Left lung (tissue), 4 donors: ENCODE measurements at regions not wholly inside any gene's neighbourhood (a gene's known extent, or its start where the extent isn't known, plus 50 kb on each side); places are given as distances from the start of the nearest gene placed in this dataset.

Source experiments
- ATAC-seq: fragments of 200-7000 bp; cut with Tn5 transposase; one replicate; pipeline ENCODE4 v1.9.1; 2020; ENCODE audit warnings: moderate library complexity
- DNase-seq, 4 donors: peaks; one replicate each; pipeline ENCODE4 v3.0.0-alpha.2; 2013 to 2020
- H3K27ac ChIP-seq, 2 donors: fragments of 200-600 bp; sonication (generic) in 1 of 2; one replicate each; pipeline versions ENCODE4 v1.5.0 to v1.8.0; 2020 to 2021
- H3K27me3 ChIP-seq, 2 donors: fragments of 200-600 bp; sonication (generic) in 1 of 2; one replicate each; pipeline versions ENCODE4 v1.5.0 to v1.8.0; 2020 to 2021
- H3K36me3 ChIP-seq, 2 donors: fragments of 200-600 bp; sonication (generic) in 1 of 2; one replicate each; pipeline versions ENCODE4 v1.5.0 to v1.8.0; 2020 to 2021
- H3K4me1 ChIP-seq, 2 donors: fragments of 200-600 bp; one replicate each; pipeline ENCODE4 v1.8.0; 2021
- H3K4me3 ChIP-seq, 2 donors: fragments of 200-600 bp; sonication (generic) in 1 of 2; one replicate each; pipeline versions ENCODE4 v1.5.0 to v1.8.0; 2020 to 2021; ENCODE audit warnings: mild to moderate bottlenecking in 1 of 2
- H3K9me3 ChIP-seq, 2 donors: fragments of 200-600 bp; sonication (generic) in 1 of 2; one replicate each; pipeline versions ENCODE4 v1.5.0 to v1.8.0; 2020 to 2021
- intact Hi-C, 2 donors: fragments of 100-400 bp; cut with DNase I; formaldehyde crosslinking; loops; one replicate each; pipeline versions ENCODE4 v1.11.2 to v1.14.2; 2022
- TF ChIP-seq, protein P1 (sequence below), 2 donors: fragments of 200-600 bp; sonication (generic) in 1 of 2; IDR thresholded peaks; one replicate each; pipeline versions ENCODE4 v1.5.0 to v1.8.0; 2021; ENCODE audit warnings: antibody characterized with exemption in 2 of 2
- donor health status: DM: no; HTN: yes; CAD: no.
- donor health status: DM: no; HTN: no; CAD: no.

DNA sequence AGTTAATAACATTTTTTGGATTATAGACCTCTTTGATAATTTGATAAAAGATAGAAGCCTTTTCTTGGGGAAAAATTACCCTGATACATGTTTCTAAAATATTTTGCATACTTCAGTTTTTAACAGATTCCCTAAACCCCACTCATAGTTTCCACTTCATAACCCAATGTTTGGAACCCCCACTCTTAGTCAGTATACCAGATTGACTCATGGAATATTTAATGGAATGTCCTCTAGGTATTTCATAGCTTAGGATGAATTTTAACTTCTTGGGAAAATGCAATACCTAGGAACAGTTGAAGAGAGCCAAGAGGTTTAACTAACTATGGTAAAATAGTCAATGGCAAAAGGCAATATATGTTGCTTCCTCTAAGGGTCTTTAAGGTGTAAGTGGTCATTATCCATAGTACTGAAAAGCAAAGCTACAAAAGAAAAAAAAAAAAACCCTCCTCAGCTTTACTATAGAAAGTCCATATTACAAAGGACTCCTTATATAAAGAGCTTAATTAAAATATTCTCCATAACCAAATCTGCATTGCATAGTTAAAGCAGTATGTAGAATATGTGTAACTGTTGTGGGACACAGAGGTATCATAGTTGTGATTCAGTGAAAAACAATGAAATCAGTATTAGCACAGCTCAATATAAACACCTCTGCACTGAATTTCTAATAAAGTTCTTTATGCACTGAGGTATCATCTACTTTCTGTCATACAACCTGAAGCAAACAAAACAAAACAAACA lies 159.9 kb downstream of the PCDH7 start:
- Histone ChIP-seq H3K27me3 (no peaks in the 10 kb centered on the region), H3K9me3 (no peaks in the 10 kb centered on the region), H3K27ac (no peak overlapping the region), H3K4me3 (no peak overlapping the region), H3K4me1 (no peaks in the 10 kb centered on the region), H3K36me3 (no peaks in the 10 kb centered on the region)
- ATAC-seq (no peak), DNase-seq (no peak)
- TF ChIP-seq, protein P1, sequence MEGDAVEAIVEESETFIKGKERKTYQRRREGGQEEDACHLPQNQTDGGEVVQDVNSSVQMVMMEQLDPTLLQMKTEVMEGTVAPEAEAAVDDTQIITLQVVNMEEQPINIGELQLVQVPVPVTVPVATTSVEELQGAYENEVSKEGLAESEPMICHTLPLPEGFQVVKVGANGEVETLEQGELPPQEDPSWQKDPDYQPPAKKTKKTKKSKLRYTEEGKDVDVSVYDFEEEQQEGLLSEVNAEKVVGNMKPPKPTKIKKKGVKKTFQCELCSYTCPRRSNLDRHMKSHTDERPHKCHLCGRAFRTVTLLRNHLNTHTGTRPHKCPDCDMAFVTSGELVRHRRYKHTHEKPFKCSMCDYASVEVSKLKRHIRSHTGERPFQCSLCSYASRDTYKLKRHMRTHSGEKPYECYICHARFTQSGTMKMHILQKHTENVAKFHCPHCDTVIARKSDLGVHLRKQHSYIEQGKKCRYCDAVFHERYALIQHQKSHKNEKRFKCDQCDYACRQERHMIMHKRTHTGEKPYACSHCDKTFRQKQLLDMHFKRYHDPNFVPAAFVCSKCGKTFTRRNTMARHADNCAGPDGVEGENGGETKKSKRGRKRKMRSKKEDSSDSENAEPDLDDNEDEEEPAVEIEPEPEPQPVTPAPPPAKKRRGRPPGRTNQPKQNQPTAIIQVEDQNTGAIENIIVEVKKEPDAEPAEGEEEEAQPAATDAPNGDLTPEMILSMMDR (IDR thresholded peaks at IDR 0.05), result no peak
- intact Hi-C loops, result no loop called here

DNA sequence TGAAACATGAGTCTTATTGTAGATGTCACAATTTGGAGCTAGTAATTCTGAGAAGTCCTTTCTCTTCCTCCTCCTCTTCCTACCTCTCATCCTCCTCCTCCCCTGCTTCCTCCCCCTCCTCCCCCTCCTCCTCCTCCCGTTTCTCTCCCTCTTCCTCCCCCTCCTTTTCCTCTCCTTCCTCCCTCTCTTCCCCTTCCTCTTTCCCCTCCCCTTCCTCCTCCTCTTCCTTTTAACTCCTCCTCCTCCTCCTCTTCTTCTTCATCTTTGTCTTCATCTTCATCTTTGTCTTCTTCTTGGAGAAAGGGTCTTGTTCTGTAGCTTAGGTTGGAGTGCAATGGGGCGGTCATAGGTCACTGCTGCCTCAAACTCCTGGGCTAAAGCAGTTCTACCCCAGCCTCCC lies 161.8 kb downstream of the PCDH7 start:
- intact Hi-C loops, result no loop called here
- Histone ChIP-seq H3K27ac (no peak overlapping the region), H3K36me3 (no peaks in the 10 kb centered on the region), H3K9me3 (no peaks in the 10 kb centered on the region), H3K27me3 (no peaks in the 10 kb centered on the region), H3K4me1 (no peaks in the 10 kb centered on the region), H3K4me3 (no peak overlapping the region)
- TF ChIP-seq, protein P1 (IDR thresholded peaks at IDR 0.05), result no peak
- ATAC-seq, result no peak
- no peak for DNase-seq

DNA sequence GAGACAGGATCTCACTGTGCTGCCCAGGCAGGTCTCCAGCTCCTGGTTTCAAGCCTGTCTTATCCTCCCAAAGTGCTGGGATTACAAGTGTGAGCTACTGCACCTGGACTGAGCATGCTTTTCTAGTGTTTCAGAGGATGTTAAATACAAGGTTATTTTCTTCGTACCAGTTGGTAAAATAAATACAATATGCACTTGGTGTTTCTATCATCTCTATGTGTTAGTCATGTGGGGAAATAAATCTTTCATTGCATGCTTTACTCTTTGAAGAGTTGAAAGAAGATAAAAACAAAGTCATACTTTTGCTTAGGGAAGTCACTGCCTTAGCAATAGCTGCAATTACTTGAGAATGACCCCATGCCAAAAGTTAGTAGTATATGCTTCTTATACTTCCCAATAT lies 162.3 kb downstream of the PCDH7 start:
- H3K4me3 ChIP-seq, result no peak overlapping the region
- intact Hi-C loops, result no loop called here
- H3K36me3 ChIP-seq, result no peaks in the 10 kb centered on the region
- no peak overlapping the region for H3K27ac ChIP-seq
- ATAC-seq (no peak), DNase-seq (no peak)
- no peaks in the 10 kb centered on the region for H3K27me3 ChIP-seq
- H3K4me1 ChIP-seq, result no peaks in the 10 kb centered on the region
- TF ChIP-seq, protein P1 (IDR thresholded peaks at IDR 0.05), result no peak
- no peaks in the 10 kb centered on the region for H3K9me3 ChIP-seq

DNA sequence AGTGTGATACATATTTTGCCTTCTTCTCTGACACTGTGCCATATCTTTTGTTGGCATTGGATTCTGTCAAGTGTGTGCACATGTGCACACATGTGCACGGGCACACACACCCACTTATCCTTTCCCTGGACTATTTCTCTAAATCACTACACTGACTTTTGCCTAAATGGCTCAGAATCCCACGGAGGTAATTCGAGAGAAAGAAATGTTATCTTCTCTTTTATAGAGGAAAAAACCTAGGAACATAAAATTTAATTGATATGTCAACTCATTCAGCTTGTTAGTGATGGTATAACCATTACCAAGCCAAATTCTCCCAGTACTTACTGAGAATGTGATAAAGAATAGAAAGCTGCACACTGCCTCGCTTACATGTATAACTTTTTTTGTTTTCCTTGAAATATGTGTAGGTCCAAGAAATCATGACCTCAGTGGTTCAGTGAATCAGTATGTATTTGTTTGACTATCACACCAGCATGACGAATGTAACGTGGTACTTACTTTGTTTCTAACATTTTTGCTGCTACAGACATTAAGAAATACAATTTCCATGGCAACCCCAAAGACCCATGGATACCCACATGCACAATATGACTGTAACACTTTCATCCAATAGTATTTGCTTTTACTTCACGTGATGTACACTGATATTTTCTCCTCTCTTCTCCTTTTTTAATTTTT lies 163.0 kb downstream of the PCDH7 start:
- no peak for ATAC-seq
- H3K9me3 ChIP-seq, result no peaks in the 10 kb centered on the region

More for the DNA sequence above, 163.0 kb downstream of the PCDH7 start:
- TF ChIP-seq, protein P1 (IDR thresholded peaks at IDR 0.05), result no peak
- Histone ChIP-seq H3K4me3 (no peak overlapping the region), H3K36me3 (no peaks in the 10 kb centered on the region), H3K27me3 (no peaks in the 10 kb centered on the region), H3K4me1 (no peaks in the 10 kb centered on the region), H3K27ac (no peak overlapping the region)
- DNase-seq, result no peak
- intact Hi-C loops, result no loop called here
